Stimulated activated CD8-positive, alpha-beta memory T cell treated with anti-CD3 and anti-CD28 coated beads, Interleukin-2, amount 100 ng/mL, for 48 hours (primary cell): ENCODE measurements at regions not wholly inside any gene's neighbourhood (a gene's known extent, or its start where the extent isn't known, plus 50 kb on each side); places are given as distances from the start of the nearest gene placed in this dataset.
A peak's percentile ranks its signal among the peaks of the same experiment; 100 is the strongest.

Experiments
- DNase-seq, 2 donors: peaks; one replicate each; pipeline ENCODE4 v3.0.0-alpha.2; 2020; ENCODE audit warnings: low read depth in 2 of 2

GRCh38 chr2:136245211-136245610 is 127.3 kb upstream of the CXCR4 start:
- DNase-seq = no peak

GRCh38 chr2:136244536-136244885 is 126.6 kb upstream of the CXCR4 start:
- DNase-seq = no peak

GRCh38 chr2:136243638-136244535 is 125.9 kb upstream of the CXCR4 start:
- DNase-seq = no peak

- peak; percentile 27 to 47 for DNase-seq
Observed at GRCh38 chr2:136242687-136243277, 124.8 kb upstream of the CXCR4 start.

- DNase-seq = no peak
Observed at GRCh38 chr2:136242100-136242499, 124.2 kb upstream of the CXCR4 start.

- no peak for DNase-seq
Observed at GRCh38 chr2:136239079-136239685, 121.2 kb upstream of the CXCR4 start.

GRCh38 chr2:136238286-136239078 is 120.5 kb upstream of the CXCR4 start:
- no peak for DNase-seq

- DNase-seq = no peak
Observed at GRCh38 chr2:136236019-136236418, 118.1 kb upstream of the CXCR4 start.

- no peak for DNase-seq
Observed at GRCh38 chr2:136235546-136235945, 117.6 kb upstream of the CXCR4 start.

GRCh38 chr2:136234261-136234660 is 116.3 kb upstream of the CXCR4 start:
- DNase-seq = no peak

GRCh38 chr2:136233298-136233697 is 115.3 kb upstream of the CXCR4 start:
- DNase-seq = no peak

GRCh38 chr2:136232456-136233172 is 114.7 kb upstream of the CXCR4 start:
- DNase-seq = no peak

GRCh38 chr2:136230464-136230863 is 112.5 kb upstream of the CXCR4 start:
- no peak for DNase-seq

- no peak for DNase-seq
Observed at GRCh38 chr2:136226903-136227302, 109.0 kb upstream of the CXCR4 start.

GRCh38 chr2:136225950-136226835 is 108.2 kb upstream of the CXCR4 start:
- DNase-seq = no peak

GRCh38 chr2:136223274-136223673 is 105.3 kb upstream of the CXCR4 start:
- DNase-seq = no peak

- DNase-seq = no peak
Observed at GRCh38 chr2:136222862-136223261, 104.9 kb upstream of the CXCR4 start.

GRCh38 chr2:136221026-136221425 is 103.1 kb upstream of the CXCR4 start:
- no peak for DNase-seq

- no peak for DNase-seq
Observed at GRCh38 chr2:136219963-136220362, 102.0 kb upstream of the CXCR4 start.

GRCh38 chr2:136219341-136219740 is 101.4 kb upstream of the CXCR4 start:
- DNase-seq = no peak
